B cell (primary cell): ENCODE measurements at regions not wholly inside any gene's neighbourhood (a gene's known extent, or its start where the extent isn't known, plus 50 kb on each side); places are given as distances from the start of the nearest gene placed in this dataset.

ENCODE experiments used
- ATAC-seq: fragments of 200-7000 bp; cut with Tn5 transposase; one replicate; pipeline ENCODE4 v1.10.0; 2021; ENCODE audit warnings: low read depth, mild to moderate bottlenecking, moderate number of reproducible peaks, moderate library complexity
- CTCF ChIA-PET: fragments of 350-600 bp; sonication (Branson Sonifier 250); formaldehyde crosslinking; loops from one replicate; lab custom pipeline; 2021; ENCODE audit warnings: antibody characterized with exemption, inconsistent platforms; lab: Charles Lee
- POLR2A ChIA-PET: fragments of 350-600 bp; sonication (Branson Sonifier 250); formaldehyde crosslinking; loops from one replicate; lab custom pipeline; 2021; ENCODE audit warnings: antibody characterized with exemption; lab: Charles Lee
- DNase-seq: peaks from one replicate; pipeline ENCODE4 v3.0.0; 2013
- H2AFZ ChIP-seq: 2 replicates; pipeline ENCODE4 v1.6.1; 2012; ENCODE audit warnings: mild to moderate bottlenecking, low read depth, low read length; ENCODE audit not compliant: insufficient read depth, poor library complexity, severe bottlenecking
- H3K27ac ChIP-seq, 2 donors: 1 replicate in 1 of 2; 2 replicates in 1 of 2; pipeline ENCODE4 v1.5.1; 2012 to 2013; ENCODE audit warnings: low read length in 2 of 2, mild to moderate bottlenecking in 2 of 2, moderate library complexity in 1 of 2
- H3K27me3 ChIP-seq, 4 experiments: fragments of 200-600 bp in 1 of 4; sonication (generic) in 1 of 4; replicated peaks in 1 of 4; 1 replicate in 2 of 4; 2 replicates in 2 of 4; pipeline versions ENCODE4 v1.6.1 to v1.7.0; 2013 to 2016; ENCODE audit warnings: low read length in 3 of 4, mild to moderate bottlenecking in 2 of 4, mixed read lengths in 1 of 4, moderate library complexity in 1 of 4; ENCODE audit not compliant: insufficient read depth in 4 of 4, control insufficient read depth in 3 of 4; ENCODE audit errors: control extremely low read depth in 1 of 4
- H3K36me3 ChIP-seq, 2 experiments: replicated peaks in 1 of 2; 1 replicate in 1 of 2; 2 replicates in 1 of 2; pipeline versions ENCODE4 v1.6.1 to v1.7.1; 2013; ENCODE audit warnings: low read length in 1 of 2; ENCODE audit not compliant: insufficient read depth in 2 of 2, control insufficient read depth in 1 of 2; ENCODE audit errors: control extremely low read depth in 1 of 2, extremely low read depth in 1 of 2
- H3K4me1 ChIP-seq, 2 donors: fragments of 200-600 bp in 1 of 2; sonication (generic) in 1 of 2; 1 replicate in 1 of 2; 2 replicates in 1 of 2; pipeline versions ENCODE4 v1.5.1 to v1.6.1; 2013 to 2017; ENCODE audit warnings: low read length in 2 of 2; ENCODE audit not compliant: control insufficient read depth in 2 of 2, insufficient read depth in 2 of 2
- H3K4me2 ChIP-seq: replicated peaks from 2 replicates; pipeline ENCODE3; 2012; ENCODE audit warnings: mild to moderate bottlenecking, low read depth, low read length; ENCODE audit not compliant: poor library complexity, severe bottlenecking
- H3K4me3 ChIP-seq, 5 experiments: fragments of 200-600 bp in 1 of 5; sonication (generic) in 1 of 5; 1 replicate in 3 of 5; 2 replicates in 2 of 5; pipeline versions ENCODE4 v1.5.1 to v1.7.0; 2011 to 2016; ENCODE audit warnings: low read length in 4 of 5, mild to moderate bottlenecking in 4 of 5, low read depth in 2 of 5, control low read depth in 1 of 5, moderate library complexity in 1 of 5; ENCODE audit not compliant: insufficient read depth in 1 of 5; ENCODE audit errors: control extremely low read depth in 1 of 5, extremely low read depth in 1 of 5
- H3K79me2 ChIP-seq: fragments of 200-600 bp; sonication (generic); one replicate; pipeline ENCODE4 v1.6.0; 2016; ENCODE audit warnings: low read length; ENCODE audit not compliant: control insufficient read depth, insufficient read depth
- H3K9ac ChIP-seq: fragments of 200-600 bp; sonication (generic); 2 replicates; pipeline ENCODE4 v1.6.1; 2017; ENCODE audit warnings: mild to moderate bottlenecking, low read length, moderate library complexity
- H3K9me3 ChIP-seq, 3 donors: one replicate each; pipeline versions ENCODE4 v1.6.1 to v1.7.1; 2013; ENCODE audit warnings: low read length in 2 of 3; ENCODE audit not compliant: control insufficient read depth in 2 of 3, insufficient read depth in 1 of 3; ENCODE audit errors: control extremely low read depth in 1 of 3
- H4K20me1 ChIP-seq: 2 replicates; pipeline ENCODE4 v1.6.0; 2012; ENCODE audit warnings: mild to moderate bottlenecking, low read length; ENCODE audit not compliant: insufficient read depth, control insufficient read depth, poor library complexity, severe bottlenecking
- H3K27ac Mint-ChIP-seq: one replicate; pipeline ENCODE4 v1.8.0; 2021; ENCODE audit warnings: mixed read lengths
- H3K27me3 Mint-ChIP-seq: one replicate; pipeline ENCODE4 v1.8.0; 2021; ENCODE audit warnings: mixed read lengths
- H3K4me1 Mint-ChIP-seq: one replicate; pipeline ENCODE4 v1.8.0; 2021; ENCODE audit warnings: mixed read lengths
- H3K4me3 Mint-ChIP-seq: one replicate; pipeline ENCODE4 v1.8.0; 2021; ENCODE audit warnings: mixed read lengths
- H3K9me3 Mint-ChIP-seq: one replicate; pipeline ENCODE4 v1.8.0; 2022; ENCODE audit warnings: mixed read lengths; ENCODE audit not compliant: insufficient read depth
- EZH2 ChIP-seq: IDR thresholded peaks from 2 replicates; pipeline ENCODE4 v1.6.1; 2012; ENCODE audit warnings: borderline replicate concordance, low read depth, mild to moderate bottlenecking, moderate library complexity, low read length; ENCODE audit not compliant: insufficient read depth, poor library complexity, severe bottlenecking
- WGBS: methylation state at CpG from one replicate; pipeline ENCODE4 v1.1.5; 2013; ENCODE audit warnings: missing lambda C conversion rate; ENCODE audit not compliant: insufficient coverage; 5-methylcytosine and 5-hydroxymethylcytosine counted together
- intact Hi-C: fragments of 100-400 bp; cut with micrococcal nuclease; formaldehyde crosslinking; loops from one replicate; pipeline ENCODE4 v1.10.0; 2022
- TF ChIP-seq, protein P1 (sequence below): fragments of 200-600 bp; IDR thresholded peaks from one replicate; pipeline ENCODE4 v1.8.0; 2022; ENCODE audit warnings: antibody characterized with exemption, mild to moderate bottlenecking

DNA sequence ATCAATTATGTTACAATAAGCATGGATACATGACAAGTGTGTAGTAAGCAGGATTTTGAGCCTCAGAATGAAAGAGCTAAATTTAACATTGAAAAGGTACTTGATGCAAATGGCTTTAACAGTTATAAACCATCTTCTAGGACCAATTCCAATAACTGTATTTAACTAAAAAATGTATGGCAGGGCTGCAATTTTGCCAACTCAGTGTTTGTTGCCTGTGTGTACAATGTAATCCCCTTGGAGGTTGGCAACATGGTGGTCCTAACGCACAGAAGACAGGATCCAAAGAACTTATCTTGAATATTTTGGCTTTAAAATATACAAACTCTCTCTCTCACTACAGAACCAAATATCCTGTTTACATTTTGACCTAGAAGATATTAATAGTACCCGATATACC is 2314.1 kb downstream of the LRRC4C start:
- no peaks in the 10 kb centered on the region for H3K4me1 Mint-ChIP-seq

DNA sequence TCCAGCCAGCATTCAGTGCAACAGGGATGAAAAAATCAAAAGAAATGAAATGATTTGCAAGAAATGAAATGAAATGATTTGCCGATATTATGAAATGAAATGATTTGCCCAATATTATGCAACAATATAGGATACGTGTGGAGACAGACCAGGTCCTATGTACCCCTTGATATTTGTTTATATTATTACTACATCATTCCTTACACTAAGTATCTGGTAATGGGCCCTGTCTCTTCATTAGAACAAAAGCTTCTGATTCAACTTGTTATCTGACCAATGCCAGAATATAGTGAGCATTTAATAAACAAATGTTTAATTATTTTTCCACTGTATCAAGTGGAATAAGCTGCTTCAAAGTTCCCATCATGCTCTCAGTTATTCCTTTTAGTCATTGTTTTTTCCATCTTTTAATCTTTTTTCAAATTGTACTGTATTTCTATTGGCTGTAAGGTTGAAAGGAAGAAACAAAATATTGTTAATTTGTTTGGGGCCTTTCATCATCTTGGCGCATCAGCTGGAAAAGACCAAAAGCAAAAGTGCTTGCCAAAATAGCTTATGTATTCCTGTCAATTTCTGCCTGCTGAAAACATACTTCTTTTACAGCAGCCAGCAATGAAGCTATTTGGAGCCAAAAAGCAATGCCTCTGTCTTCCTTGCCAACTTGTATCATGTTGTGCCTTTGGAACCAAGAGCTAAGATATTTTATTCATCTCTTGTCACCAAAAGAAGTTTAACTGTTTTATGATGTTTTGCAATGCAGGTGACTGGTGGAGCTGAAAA is 2314.9 kb downstream of the LRRC4C start:
- POLR2A ChIA-PET: no interaction called here
- no peak for ATAC-seq
- no peak for DNase-seq

More for the DNA sequence above, 2314.1 kb downstream of the LRRC4C start:
- Histone ChIP-seq H3K27me3 (no peaks in the 10 kb centered on the region), H3K9ac (no peak overlapping the region), H3K9me3 (peaks cover 0 to 4% (median 0%) of the 10 kb centered on the region in 3 donors), H3K4me3 (no peak overlapping the region), H4K20me1 (no peaks in the 10 kb centered on the region), H3K4me2 (no peak overlapping the region), H3K27ac (no peak overlapping the region), H2AFZ (no peak overlapping the region), H3K79me2 (no peaks in the 10 kb centered on the region), H3K36me3 (no peaks in the 10 kb centered on the region), H3K4me1 (no peaks in the 10 kb centered on the region)
- no peak for DNase-seq
- WGBS: no CpG with 5 or more reads among the region's 2 CpGs
- CTCF ChIA-PET: no interaction called here
- H3K4me3 Mint-ChIP-seq: no peak overlapping the region
- H3K9me3 Mint-ChIP-seq: peaks cover 6% of the 10 kb centered on the region
- no peaks in the 10 kb centered on the region for H3K27me3 Mint-ChIP-seq
- no peak overlapping the region for H3K27ac Mint-ChIP-seq
- ATAC-seq: no peak
- intact Hi-C loops: no loop called here
- POLR2A ChIA-PET: no interaction called here
- no peak for TF ChIP-seq EZH2
- TF ChIP-seq, protein P1, sequence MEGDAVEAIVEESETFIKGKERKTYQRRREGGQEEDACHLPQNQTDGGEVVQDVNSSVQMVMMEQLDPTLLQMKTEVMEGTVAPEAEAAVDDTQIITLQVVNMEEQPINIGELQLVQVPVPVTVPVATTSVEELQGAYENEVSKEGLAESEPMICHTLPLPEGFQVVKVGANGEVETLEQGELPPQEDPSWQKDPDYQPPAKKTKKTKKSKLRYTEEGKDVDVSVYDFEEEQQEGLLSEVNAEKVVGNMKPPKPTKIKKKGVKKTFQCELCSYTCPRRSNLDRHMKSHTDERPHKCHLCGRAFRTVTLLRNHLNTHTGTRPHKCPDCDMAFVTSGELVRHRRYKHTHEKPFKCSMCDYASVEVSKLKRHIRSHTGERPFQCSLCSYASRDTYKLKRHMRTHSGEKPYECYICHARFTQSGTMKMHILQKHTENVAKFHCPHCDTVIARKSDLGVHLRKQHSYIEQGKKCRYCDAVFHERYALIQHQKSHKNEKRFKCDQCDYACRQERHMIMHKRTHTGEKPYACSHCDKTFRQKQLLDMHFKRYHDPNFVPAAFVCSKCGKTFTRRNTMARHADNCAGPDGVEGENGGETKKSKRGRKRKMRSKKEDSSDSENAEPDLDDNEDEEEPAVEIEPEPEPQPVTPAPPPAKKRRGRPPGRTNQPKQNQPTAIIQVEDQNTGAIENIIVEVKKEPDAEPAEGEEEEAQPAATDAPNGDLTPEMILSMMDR: no peak

More for the DNA sequence above, 2314.9 kb downstream of the LRRC4C start:
- TF ChIP-seq, protein P1: no peak
- no peak for TF ChIP-seq EZH2
- intact Hi-C loops: no loop called here
- Histone ChIP-seq H3K9ac (no peak overlapping the region), H3K4me1 (no peaks in the 10 kb centered on the region), H3K79me2 (no peaks in the 10 kb centered on the region), H3K27me3 (no peaks in the 10 kb centered on the region), H2AFZ (no peak overlapping the region), H3K27ac (no peak overlapping the region), H3K36me3 (no peaks in the 10 kb centered on the region), H3K4me3 (no peak overlapping the region), H3K9me3 (no peaks in the 10 kb centered on the region), H3K4me2 (no peak overlapping the region), H4K20me1 (no peaks in the 10 kb centered on the region)
- CTCF ChIA-PET: no interaction called here
- no peaks in the 10 kb centered on the region for H3K27me3 Mint-ChIP-seq
- H3K9me3 Mint-ChIP-seq: peaks cover under 1% of the 10 kb centered on the region
- no peak overlapping the region for H3K27ac Mint-ChIP-seq
- H3K4me1 Mint-ChIP-seq: no peaks in the 10 kb centered on the region
- no peak overlapping the region for H3K4me3 Mint-ChIP-seq
- 86% methylated on average over 1 of the region's 3 CpGs for WGBS
